Stomach smooth muscle (tissue), 2 donors: ENCODE measurements at regions not wholly inside any gene's neighbourhood (a gene's known extent, or its start where the extent isn't known, plus 50 kb on each side); places are given as distances from the start of the nearest gene placed in this dataset.
"Not testable (repeated sequence)": the region's sequence is repeated elsewhere in the genome, so short reads cannot be mapped to it uniquely, and the experiment has no call there.

Source experiments
- H3K27ac ChIP-seq: one replicate; pipeline ENCODE4 v1.7.0; 2013; ENCODE audit warnings: mild to moderate bottlenecking, low read length, inconsistent platforms
- H3K27me3 ChIP-seq, 2 donors: one replicate each; pipeline ENCODE4 v1.7.0; 2013; ENCODE audit warnings: low read length in 2 of 2; ENCODE audit not compliant: insufficient read depth in 2 of 2, control insufficient read depth in 1 of 2
- H3K36me3 ChIP-seq, 2 donors: one replicate each; pipeline ENCODE4 v1.7.0; 2013; ENCODE audit warnings: low read length in 2 of 2; ENCODE audit not compliant: control insufficient read depth in 2 of 2, insufficient read depth in 2 of 2
- H3K4me1 ChIP-seq: one replicate; pipeline ENCODE4 v1.7.0; 2013; ENCODE audit warnings: low read length; ENCODE audit not compliant: control insufficient read depth, insufficient read depth
- H3K4me3 ChIP-seq, 2 donors: one replicate each; pipeline ENCODE4 v1.7.0; 2013; ENCODE audit warnings: low read length in 2 of 2
- H3K9ac ChIP-seq, 2 donors: one replicate each; pipeline ENCODE4 v1.7.0; 2013; ENCODE audit warnings: low read length in 2 of 2, mild to moderate bottlenecking in 1 of 2
- H3K9me3 ChIP-seq, 2 donors: one replicate each; pipeline ENCODE4 v1.7.0; 2013; ENCODE audit warnings: low read length in 2 of 2; ENCODE audit not compliant: control insufficient read depth in 2 of 2
- donor health status: healthy.
- donor health status: Pancreatic carcinoma.

- H3K9me3 ChIP-seq, result no peaks in the 10 kb centered on the region
- H3K9ac ChIP-seq, result no peak overlapping the region
- H3K36me3 ChIP-seq, result no peaks in the 10 kb centered on the region
- no peak overlapping the region for H3K4me3 ChIP-seq
- no peak overlapping the region for H3K27ac ChIP-seq
- H3K4me1 ChIP-seq, result no peaks in the 10 kb centered on the region
- no peaks in the 10 kb centered on the region for H3K27me3 ChIP-seq
These were observed 347.3 kb downstream of the CNTN3 start for GRCh38 chr3:74267131-74267530.

GRCh38 chr3:74265069-74265468 lies 349.4 kb downstream of the CNTN3 start:
- H3K36me3 ChIP-seq, result no peaks in the 10 kb centered on the region

GRCh38 chr3:74263031-74263430 lies 351.4 kb downstream of the CNTN3 start:
- no peak overlapping the region for H3K9ac ChIP-seq
- H3K27me3 ChIP-seq, result no peaks in the 10 kb centered on the region
- H3K36me3 ChIP-seq, result no peaks in the 10 kb centered on the region
- H3K4me1 ChIP-seq, result no peaks in the 10 kb centered on the region
- no peaks in the 10 kb centered on the region for H3K9me3 ChIP-seq
- H3K4me3 ChIP-seq, result no peak overlapping the region
- H3K27ac ChIP-seq, result no peak overlapping the region

More at GRCh38 chr3:74265069-74265468, 349.4 kb downstream of the CNTN3 start:
- no peak overlapping the region for H3K9ac ChIP-seq
- no peaks in the 10 kb centered on the region for H3K27me3 ChIP-seq
- no peaks in the 10 kb centered on the region for H3K4me1 ChIP-seq
- H3K9me3 ChIP-seq, result no peaks in the 10 kb centered on the region
- H3K4me3 ChIP-seq, result no peak overlapping the region
- no peak overlapping the region for H3K27ac ChIP-seq

- Histone ChIP-seq H3K27me3 (no peaks in the 10 kb centered on the region), H3K4me3 (no peak overlapping the region), H3K4me1 (no peaks in the 10 kb centered on the region), H3K36me3 (no peaks in the 10 kb centered on the region), H3K9ac (no peak overlapping the region), H3K27ac (no peak overlapping the region), H3K9me3 (no peaks in the 10 kb centered on the region)
These were observed 381.4 kb downstream of the CNTN3 start for GRCh38 chr3:74233091-74233490.

GRCh38 chr3:74217467-74217866 lies 397.0 kb downstream of the CNTN3 start:
- Histone ChIP-seq H3K27ac (no peak overlapping the region), H3K36me3 (no peaks in the 10 kb centered on the region), H3K27me3 (no peaks in the 10 kb centered on the region), H3K4me1 (no peaks in the 10 kb centered on the region), H3K9ac (no peak overlapping the region), H3K9me3 (no peaks in the 10 kb centered on the region), H3K4me3 (no peak overlapping the region)

- Histone ChIP-seq H3K27me3 (no peaks in the 10 kb centered on the region), H3K36me3 (no peaks in the 10 kb centered on the region), H3K4me3 (no peak overlapping the region), H3K9me3 (no peaks in the 10 kb centered on the region), H3K9ac (no peak overlapping the region), H3K4me1 (no peaks in the 10 kb centered on the region), H3K27ac (no peak overlapping the region)
These were observed 400.2 kb downstream of the CNTN3 start for GRCh38 chr3:74214286-74214685.

- Histone ChIP-seq H3K27ac (no peak overlapping the region), H3K9me3 (no peaks in the 10 kb centered on the region), H3K36me3 (no peaks in the 10 kb centered on the region), H3K27me3 (no peaks in the 10 kb centered on the region), H3K9ac (no peak overlapping the region), H3K4me1 (no peaks in the 10 kb centered on the region), H3K4me3 (no peak overlapping the region)
These were observed 403.7 kb downstream of the CNTN3 start for GRCh38 chr3:74210739-74211138.

- Histone ChIP-seq H3K27ac (no peak overlapping the region), H3K9me3 (no peaks in the 10 kb centered on the region), H3K4me1 (no peaks in the 10 kb centered on the region), H3K27me3 (no peaks in the 10 kb centered on the region), H3K9ac (no peak overlapping the region), H3K4me3 (no peak overlapping the region), H3K36me3 (no peaks in the 10 kb centered on the region)
These were observed 413.5 kb downstream of the CNTN3 start for GRCh38 chr3:74200952-74201351.

GRCh38 chr3:74178664-74179063 lies 435.8 kb downstream of the CNTN3 start:
- H3K27me3 ChIP-seq, H3K9ac ChIP-seq, H3K36me3 ChIP-seq, H3K4me3 ChIP-seq, H3K9me3 ChIP-seq, H3K4me1 ChIP-seq, H3K27ac ChIP-seq: not testable (repeated sequence)

- Histone ChIP-seq H3K36me3 (no peaks in the 10 kb centered on the region), H3K27me3 (no peaks in the 10 kb centered on the region), H3K4me3 (no peak overlapping the region), H3K27ac (no peak overlapping the region), H3K9ac (no peak overlapping the region), H3K9me3 (no peaks in the 10 kb centered on the region), H3K4me1 (no peaks in the 10 kb centered on the region)
These were observed 441.4 kb downstream of the CNTN3 start for GRCh38 chr3:74173090-74173489.

- Histone ChIP-seq H3K27ac (no peak overlapping the region), H3K27me3 (no peaks in the 10 kb centered on the region), H3K4me3 (no peak overlapping the region), H3K9ac (no peak overlapping the region), H3K9me3 (no peaks in the 10 kb centered on the region), H3K4me1 (no peaks in the 10 kb centered on the region), H3K36me3 (no peaks in the 10 kb centered on the region)
These were observed 446.5 kb downstream of the CNTN3 start for GRCh38 chr3:74167926-74168325.

GRCh38 chr3:74165211-74165610 lies 449.2 kb downstream of the CNTN3 start:
- Histone ChIP-seq H3K36me3 (no peaks in the 10 kb centered on the region), H3K27me3 (no peaks in the 10 kb centered on the region), H3K9ac (no peak overlapping the region), H3K4me3 (no peak overlapping the region), H3K27ac (no peak overlapping the region), H3K4me1 (no peaks in the 10 kb centered on the region), H3K9me3 (no peaks in the 10 kb centered on the region)
